RWPE2 (cell line): ENCODE measurements at regions not wholly inside any gene's neighbourhood (a gene's known extent, or its start where the extent isn't known, plus 50 kb on each side); places are given as distances from the start of the nearest gene placed in this dataset.
A peak's percentile ranks its signal among the peaks of the same experiment; 100 is the strongest.

ENCODE experiments used
- ATAC-seq: fragments of 200-7000 bp; cut with Tn5 transposase; 3 replicates; pipeline ENCODE4 v1.9.1; 2021; ENCODE audit warnings: low read depth
- DNase-seq: peaks from one replicate; pipeline ENCODE4 v3.0.0-alpha.2; 2020; ENCODE audit warnings: low spot score
- H3K27ac ChIP-seq: fragments of 450-650 bp; 2 replicates; pipeline ENCODE4 v1.5.1; 2017; ENCODE audit warnings: mild to moderate bottlenecking; ENCODE audit not compliant: poor library complexity, severe bottlenecking
- H3K27me3 ChIP-seq: fragments of 250-450 bp; sonication (Bioruptor Pico); 2 replicates; pipeline ENCODE4 v1.5.1; 2021; ENCODE audit warnings: mild to moderate bottlenecking, moderate library complexity; ENCODE audit not compliant: insufficient read depth, poor library complexity, severe bottlenecking
- H3K36me3 ChIP-seq: fragments of 250-450 bp; sonication (Bioruptor Pico); 2 replicates; pipeline ENCODE4 v1.5.1; 2020; ENCODE audit warnings: low read depth, mild to moderate bottlenecking, moderate library complexity
- H3K4me1 ChIP-seq: fragments of 250-450 bp; sonication (Bioruptor Pico); 2 replicates; pipeline ENCODE4 v1.5.1; 2021; ENCODE audit warnings: mild to moderate bottlenecking, moderate library complexity; ENCODE audit not compliant: insufficient read depth, poor library complexity, severe bottlenecking
- H3K4me3 ChIP-seq: fragments of 250-450 bp; sonication (Bioruptor Pico); 2 replicates; pipeline ENCODE4 v1.5.1; 2021; ENCODE audit warnings: mild to moderate bottlenecking, moderate library complexity; ENCODE audit not compliant: severe bottlenecking
- H3K9me3 ChIP-seq: fragments of 250-450 bp; sonication (Bioruptor Pico); 2 replicates; pipeline ENCODE4 v1.5.1; 2021; ENCODE audit warnings: mild to moderate bottlenecking, moderate library complexity; ENCODE audit not compliant: severe bottlenecking
- CTCF ChIP-seq: fragments of 450-650 bp; IDR thresholded peaks from one replicate; pipeline ENCODE4 v1.5.1; 2017; ENCODE audit warnings: mild to moderate bottlenecking, moderate library complexity; ENCODE audit not compliant: poor library complexity, severe bottlenecking

DNA sequence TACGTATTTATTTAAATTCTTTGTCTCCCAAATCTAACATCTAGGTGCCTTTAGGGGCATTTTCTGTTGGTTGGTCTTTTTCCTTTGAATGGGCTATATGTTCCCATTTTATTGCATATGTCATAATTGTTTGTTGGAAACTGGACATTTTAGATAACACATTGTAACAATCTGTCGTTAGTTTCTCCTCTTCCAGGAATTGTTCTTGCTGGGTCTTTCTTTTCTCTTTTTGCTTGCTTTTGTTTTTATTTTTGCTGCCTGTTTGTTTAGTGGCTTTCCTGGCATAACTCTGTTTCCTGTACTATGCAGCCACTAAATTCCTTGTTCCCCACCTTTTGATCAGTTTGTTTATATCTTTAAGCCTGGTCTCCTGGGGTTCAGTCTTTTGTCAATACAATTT is 244.3 kb upstream of the RTL1 start:
- ATAC-seq (no peak), DNase-seq (no peak)
- Histone ChIP-seq H3K4me3 (no peak overlapping the region), H3K36me3 (no peaks in the 10 kb centered on the region), H3K27ac (no peak overlapping the region), H3K9me3 (no peaks in the 10 kb centered on the region), H3K4me1 (peaks cover 13% of the 10 kb centered on the region), H3K27me3 (no peaks in the 10 kb centered on the region)
- no peak for TF ChIP-seq CTCF

DNA sequence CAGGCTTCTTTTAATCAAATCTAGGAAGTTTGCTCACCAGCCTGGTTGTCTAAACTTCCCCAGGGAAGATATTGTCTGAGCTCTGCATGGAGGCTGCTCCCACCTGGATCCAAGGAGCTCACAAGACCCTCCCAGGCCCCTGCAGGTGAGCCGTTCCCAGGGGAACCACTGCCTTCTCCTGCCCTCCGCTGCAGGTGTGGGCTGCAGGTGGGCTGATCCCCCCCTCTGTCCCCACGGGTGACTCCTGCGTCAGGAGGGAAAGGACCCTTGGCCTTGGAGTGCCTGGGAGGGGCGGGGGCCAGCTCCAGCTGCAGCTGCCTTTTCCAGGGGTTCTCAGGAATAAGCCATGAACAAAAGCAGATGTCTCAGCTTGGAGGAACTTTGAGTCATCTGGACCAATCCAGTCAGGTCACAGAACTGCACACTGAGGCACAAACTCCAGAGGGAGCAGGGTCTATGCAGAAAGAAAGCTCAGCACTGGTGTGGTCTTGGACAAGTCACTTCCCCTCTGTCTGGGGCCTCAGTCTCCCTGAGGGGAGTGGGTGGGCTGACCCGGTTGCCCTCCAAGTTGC is 246.6 kb upstream of the RTL1 start:
- DNase-seq (no peak), ATAC-seq (no peak)
- no peaks in the 10 kb centered on the region for H3K9me3 ChIP-seq
- peaks cover 13% of the 10 kb centered on the region for H3K4me1 ChIP-seq
- no peaks in the 10 kb centered on the region for H3K36me3 ChIP-seq
- H3K27me3 ChIP-seq, result no peaks in the 10 kb centered on the region
- no peak overlapping the region for H3K4me3 ChIP-seq
- no peak for TF ChIP-seq CTCF
- H3K27ac ChIP-seq, result no peak overlapping the region

GRCh38 chr14:101151226-101151926 is 247.9 kb upstream of the RTL1 start:
- DNase-seq (no peak), ATAC-seq (peak; percentile 95)
- Histone ChIP-seq H3K9me3 (no peaks in the 10 kb centered on the region), H3K4me1 (peaks cover 13% of the 10 kb centered on the region), H3K4me3 (no peak overlapping the region), H3K27ac (peak overlapping the region; percentile 20), H3K36me3 (no peaks in the 10 kb centered on the region), H3K27me3 (no peaks in the 10 kb centered on the region)
- TF ChIP-seq CTCF, result no peak

DNA sequence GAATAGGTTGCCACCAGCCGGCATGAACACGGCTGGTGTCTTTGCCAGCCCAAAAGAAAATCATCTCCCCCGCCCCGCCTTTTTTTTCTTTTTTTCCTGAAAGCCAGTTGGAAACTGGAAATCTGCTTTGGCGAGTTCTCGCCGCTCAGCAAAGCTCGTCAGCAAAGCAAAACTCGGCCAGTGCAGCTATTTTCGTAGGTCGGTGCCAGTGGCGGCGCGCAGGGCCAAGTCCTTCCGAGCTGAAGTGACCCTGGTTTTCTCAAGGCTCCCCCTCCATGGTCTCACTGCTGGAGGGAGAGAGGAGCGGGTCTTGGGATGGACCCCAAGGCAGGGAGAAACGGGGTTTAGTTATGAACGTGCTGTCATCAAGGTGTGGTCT is 248.4 kb upstream of the RTL1 start:
- Histone ChIP-seq H3K4me3 (no peak overlapping the region), H3K9me3 (no peaks in the 10 kb centered on the region), H3K36me3 (no peaks in the 10 kb centered on the region), H3K4me1 (peaks cover 13% of the 10 kb centered on the region), H3K27me3 (no peaks in the 10 kb centered on the region), H3K27ac (peak overlapping the region; percentile 20)
- TF ChIP-seq CTCF, result no peak
- DNase-seq (no peak), ATAC-seq (no peak)

GRCh38 chr14:101152855-101153254 is 249.3 kb upstream of the RTL1 start:
- no peak for TF ChIP-seq CTCF
- ATAC-seq (no peak), DNase-seq (no peak)
- Histone ChIP-seq H3K27ac (no peak overlapping the region), H3K9me3 (no peaks in the 10 kb centered on the region), H3K4me3 (no peak overlapping the region), H3K36me3 (no peaks in the 10 kb centered on the region), H3K4me1 (peaks cover 13% of the 10 kb centered on the region), H3K27me3 (no peaks in the 10 kb centered on the region)
